GM13977 (cell line): ENCODE measurements at regions not wholly inside any gene's neighbourhood (a gene's known extent, or its start where the extent isn't known, plus 50 kb on each side); places are given as distances from the start of the nearest gene placed in this dataset.

Experiments used
- DNase-seq: peaks from one replicate; pipeline ENCODE4 v3.0.0; 2012; ENCODE audit warnings: low spot score
- CTCF ChIP-seq: IDR thresholded peaks from 2 replicates; pipeline ENCODE4 v1.5.1; 2012; ENCODE audit warnings: mild to moderate bottlenecking, control low read depth; ENCODE audit not compliant: insufficient read depth; ENCODE audit errors: extremely low read depth, missing control alignments
- in situ Hi-C: fragments of 300-500 bp; cut with MboI; formaldehyde crosslinking; loops from one replicate; pipeline ENCODE4 v1.12.0; 2022; ENCODE audit warnings: low sequenced_read_pairs, low pct_unique_long_range_greater_than_20kb, mixed read lengths, inconsistent platforms; ENCODE audit not compliant: unreplicated experiment

- in situ Hi-C loops, result no loop called here
- DNase-seq, result no peak
- TF ChIP-seq CTCF, result no peak
Observed at GRCh38 chr10:3478632-3479240, 306.2 kb upstream of the PITRM1 start.

- DNase-seq, result peak; percentile 31
- in situ Hi-C loops, result no loop called here
- TF ChIP-seq CTCF, result no peak
Observed at GRCh38 chr10:3478153-3478552, 305.6 kb upstream of the PITRM1 start.

GRCh38 chr10:3477683-3478082 is 305.1 kb upstream of the PITRM1 start:
- in situ Hi-C loops, result no loop called here
- no peak for TF ChIP-seq CTCF
- peak; percentile 40 for DNase-seq

GRCh38 chr10:3476640-3477448 is 304.3 kb upstream of the PITRM1 start:
- in situ Hi-C loops, result no loop called here
- no peak for TF ChIP-seq CTCF
- no peak for DNase-seq

GRCh38 chr10:3476186-3476585 is 303.6 kb upstream of the PITRM1 start:
- no peak for TF ChIP-seq CTCF
- DNase-seq, result no peak
- in situ Hi-C loops, result no loop called here

- no peak for TF ChIP-seq CTCF
- in situ Hi-C loops, result no loop called here
- DNase-seq, result no peak
Observed at GRCh38 chr10:3475367-3475766, 302.8 kb upstream of the PITRM1 start.
